Astrocyte (in vitro differentiated cells and primary cell): ENCODE measurements at regions not wholly inside any gene's neighbourhood (a gene's known extent, or its start where the extent isn't known, plus 50 kb on each side); places are given as distances from the start of the nearest gene placed in this dataset.

Source experiments
- CTCF ChIP-seq: IDR thresholded peaks from 2 replicates; pipeline ENCODE4 v1.5.1; 2011; ENCODE audit warnings: low read depth, mild to moderate bottlenecking, inconsistent platforms, low read length, moderate library complexity; ENCODE audit not compliant: insufficient read depth
- EZH2 ChIP-seq: IDR thresholded peaks from 2 replicates; pipeline ENCODE4 v1.6.1; 2012; ENCODE audit warnings: mild to moderate bottlenecking, low read length, inconsistent platforms; ENCODE audit not compliant: insufficient read depth

DNA sequence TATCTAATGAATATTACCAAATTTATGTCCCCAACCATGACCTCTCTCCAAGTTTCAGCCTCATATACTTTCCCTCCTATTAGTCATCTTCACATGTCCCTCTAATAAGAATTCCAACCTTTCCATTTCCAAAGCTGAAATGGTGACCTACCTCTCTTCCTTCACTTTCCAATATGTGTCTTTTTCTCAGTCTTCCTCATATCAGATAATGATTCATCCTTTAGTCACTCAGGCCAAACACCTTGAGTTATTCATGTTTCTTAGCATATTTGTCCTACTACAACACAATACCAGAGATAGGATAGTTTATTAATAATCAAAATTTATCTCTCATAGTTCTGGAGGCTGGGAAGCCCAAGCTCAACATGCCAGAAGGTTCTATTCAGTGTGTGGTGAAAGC, 318.5 kb upstream of the ZWINT start:
- TF ChIP-seq EZH2 (no peak), CTCF (no peak)
